Tibial nerve (tissue), 3 donors: ENCODE measurements at regions not wholly inside any gene's neighbourhood (a gene's known extent, or its start where the extent isn't known, plus 50 kb on each side); places are given as distances from the start of the nearest gene placed in this dataset.

Experiments used
- EP300 ChIP-seq, 2 donors: sonication (generic); formaldehyde crosslinking; IDR thresholded peaks; one replicate each; pipeline ENCODE4 v1.6.1; 2017; ENCODE audit warnings: antibody characterized with exemption in 2 of 2, mild to moderate bottlenecking in 1 of 2
- POLR2A ChIP-seq, 2 donors: fragments of 450-650 bp; IDR thresholded peaks; one replicate each; pipeline ENCODE4 v1.6.1; 2017; ENCODE audit warnings: antibody characterized with exemption in 2 of 2, mild to moderate bottlenecking in 2 of 2, moderate library complexity in 2 of 2

DNA sequence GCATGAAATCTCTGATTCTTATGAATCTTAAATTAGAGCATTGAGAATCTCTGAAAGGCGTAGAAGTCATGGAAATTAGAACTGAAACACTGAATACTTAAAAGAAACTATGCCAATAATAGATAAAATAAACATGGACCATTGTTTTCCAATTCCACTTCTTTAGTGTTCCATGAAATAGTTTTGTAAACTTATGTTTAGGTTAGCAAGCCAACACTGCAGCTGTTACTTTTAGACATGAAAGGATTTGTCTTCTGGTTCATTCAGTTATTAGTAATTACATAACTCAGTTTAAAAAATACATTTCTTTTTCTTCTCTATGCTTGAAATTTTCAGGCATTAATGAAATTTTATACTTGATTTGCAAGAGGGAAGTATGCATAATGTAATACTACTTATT lies 733.4 kb upstream of the NUDT12 start:
- TF ChIP-seq POLR2A (IDR thresholded peaks at IDR 0.05) (no peak), EP300 (IDR thresholded peaks at IDR 0.05) (no peak)
